NT2/D1 (cell line): ENCODE measurements at regions not wholly inside any gene's neighbourhood (a gene's known extent, or its start where the extent isn't known, plus 50 kb on each side); places are given as distances from the start of the nearest gene placed in this dataset.

ENCODE experiments used
- SUZ12 ChIP-seq: IDR thresholded peaks from 2 replicates; pipeline ENCODE4 v1.6.1; 2011; ENCODE audit not compliant: insufficient read length, insufficient read depth; ENCODE audit errors: extremely low read depth
- YY1 ChIP-seq: IDR thresholded peaks from 2 replicates; pipeline ENCODE4 v1.6.1; 2011; ENCODE audit not compliant: insufficient read length, insufficient read depth
- ZNF274 ChIP-seq: IDR thresholded peaks from 2 replicates; pipeline ENCODE4 v1.6.1; 2011; ENCODE audit warnings: mild to moderate bottlenecking, low read depth, low read length

DNA sequence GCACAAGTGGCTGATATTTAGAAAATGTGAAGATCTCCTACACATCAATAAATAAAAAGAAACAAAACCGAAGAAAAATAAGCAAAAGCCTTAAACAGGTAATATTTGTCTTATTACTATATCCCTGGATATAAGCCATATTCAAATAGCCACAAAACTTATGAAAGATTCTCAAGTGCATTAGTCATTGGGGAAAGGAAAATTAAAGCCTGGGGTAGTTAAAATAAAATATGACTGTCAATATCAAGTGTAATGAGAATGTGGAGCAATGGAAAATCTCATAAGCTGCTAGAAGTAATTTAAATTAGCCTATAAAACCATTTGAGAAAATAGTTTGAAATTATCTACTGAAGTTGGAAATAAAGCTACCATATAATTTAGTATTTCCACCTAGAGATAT lies 399.9 kb downstream of the GASK1B start:
- no peak for TF ChIP-seq SUZ12
- TF ChIP-seq ZNF274: no peak
- TF ChIP-seq YY1: no peak
